EL (cell line): ENCODE measurements at regions not wholly inside any gene's neighbourhood (a gene's known extent, or its start where the extent isn't known, plus 50 kb on each side); places are given as distances from the start of the nearest gene placed in this dataset.

Source experiments
- DNase-seq: peaks from one replicate; pipeline ENCODE4 v3.0.0-alpha.2; 2016

DNA sequence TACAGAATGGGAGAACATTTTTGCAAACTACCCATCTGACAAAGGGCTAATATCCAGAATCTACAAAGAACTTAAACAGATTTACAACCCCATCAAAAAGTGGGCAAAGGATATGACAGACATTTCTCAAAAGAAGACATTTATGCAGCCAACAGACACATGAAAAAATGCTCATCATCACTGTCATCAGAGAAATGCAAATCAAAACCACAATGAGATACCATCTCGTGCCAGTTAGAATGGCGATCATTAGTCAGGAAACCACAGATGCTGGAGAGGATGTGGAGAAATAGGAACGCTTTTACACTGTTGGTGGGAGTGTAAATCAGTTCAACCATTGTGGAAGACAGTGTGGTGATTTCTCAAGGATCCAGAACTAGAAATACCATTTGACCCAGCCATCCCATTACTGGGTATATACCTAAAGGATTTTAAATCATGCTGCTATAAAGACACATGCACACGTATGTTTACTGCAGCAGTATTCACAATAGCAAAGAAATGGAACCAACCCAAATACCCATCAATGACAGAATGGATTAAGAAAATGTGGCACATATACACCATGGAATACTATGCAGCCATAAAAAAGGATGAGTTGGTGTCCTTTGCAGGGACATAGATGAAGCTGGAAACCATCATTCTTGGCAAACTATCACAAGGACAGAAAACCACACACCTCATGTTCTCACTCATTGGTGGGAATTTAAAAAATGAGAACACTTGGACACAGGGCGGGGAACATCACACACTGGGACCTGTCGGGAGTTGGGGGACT is 317.7 kb upstream of the THBS1 start:
- DNase-seq = peak; percentile 82

- no peak for DNase-seq
Observed at GRCh38 chr15:39265261-39265660, 315.6 kb upstream of the THBS1 start.

DNA sequence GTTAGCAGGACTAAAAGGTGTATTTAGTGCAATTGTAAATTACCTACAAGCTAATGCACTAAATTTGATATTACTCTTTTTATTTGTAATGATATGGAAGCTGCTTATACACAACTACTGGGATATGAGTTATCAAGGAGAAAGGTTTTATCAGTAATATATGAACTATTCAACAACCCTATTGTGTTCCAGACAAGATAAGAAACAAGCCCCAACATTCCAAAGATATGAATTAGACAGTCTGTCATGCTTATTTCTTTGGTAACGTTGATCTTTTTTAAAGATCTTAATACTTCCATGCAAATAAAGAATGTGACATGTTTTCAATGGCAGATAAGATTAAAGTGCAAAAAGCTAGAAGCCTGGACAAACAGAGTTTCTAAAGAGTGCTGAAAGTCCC is 314.0 kb upstream of the THBS1 start:
- no peak for DNase-seq

DNA sequence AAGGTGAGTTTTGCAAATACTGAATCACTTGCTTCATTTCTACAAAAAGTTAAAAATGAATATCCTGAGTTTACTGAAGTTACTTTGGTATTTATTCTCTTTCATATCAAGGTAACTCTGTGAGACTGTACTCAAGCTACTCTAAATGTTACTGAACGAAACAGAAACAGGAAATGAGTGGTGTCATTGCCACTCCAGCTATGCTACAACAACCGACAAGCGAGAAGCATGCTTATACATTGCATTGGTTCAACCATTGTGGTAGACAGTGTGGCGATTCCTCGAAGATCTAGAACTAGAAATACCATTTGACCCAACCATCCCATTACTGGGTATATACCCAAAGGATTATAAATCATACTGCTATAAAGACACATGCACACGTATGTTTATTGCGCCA is 313.2 kb upstream of the THBS1 start:
- no peak for DNase-seq

DNA sequence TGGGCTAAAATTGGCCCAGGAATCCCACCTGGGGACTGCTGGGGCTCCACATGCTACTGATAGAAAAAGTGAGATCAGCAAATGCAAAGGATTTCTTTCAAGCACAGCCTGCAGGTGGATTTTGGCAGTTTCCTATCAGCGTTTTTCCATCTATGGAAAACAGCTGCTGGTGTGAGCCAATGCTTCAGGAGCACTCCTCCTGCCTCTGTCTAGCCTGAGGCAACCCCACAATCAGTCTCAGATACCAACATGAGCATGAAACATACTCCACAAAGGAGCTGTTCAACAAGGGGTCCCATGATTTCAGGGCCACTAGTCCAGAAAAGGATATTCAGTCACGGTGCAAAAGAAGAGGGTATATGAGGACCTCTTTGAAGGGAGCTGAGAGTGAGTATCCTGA is 311.5 kb upstream of the THBS1 start:
- DNase-seq = peak; percentile 32

- DNase-seq = no peak
Observed at GRCh38 chr15:39269821-39270220, 311.1 kb upstream of the THBS1 start.

DNA sequence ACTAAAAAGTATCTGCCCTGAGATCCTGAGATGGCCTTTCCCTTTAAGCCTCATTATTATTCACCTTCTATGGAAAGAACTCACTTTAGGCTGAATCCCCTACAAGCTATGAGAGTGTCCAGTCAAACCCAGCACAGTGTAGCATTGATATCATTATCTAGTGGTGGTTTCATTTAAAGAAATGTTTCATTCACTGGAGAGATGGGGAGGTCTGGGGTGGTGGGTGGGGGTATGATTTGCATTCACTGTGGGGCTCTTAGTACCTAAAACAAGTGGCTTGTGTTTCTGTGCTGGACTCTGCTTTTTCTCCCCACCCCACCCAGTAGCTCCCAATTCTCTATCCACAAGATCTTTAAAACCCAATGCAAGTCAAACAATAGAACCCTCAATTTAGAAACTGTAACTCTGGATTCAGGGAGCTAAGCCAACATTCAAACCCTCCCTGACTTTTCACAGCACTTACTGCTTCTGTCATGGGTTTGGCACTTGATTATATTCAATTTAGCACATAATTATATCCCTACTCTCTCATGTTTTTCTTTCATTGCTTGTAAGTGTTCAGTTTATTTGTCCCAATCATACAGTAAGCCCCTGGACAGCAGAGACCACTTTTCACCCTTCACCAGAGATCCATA is 310.5 kb upstream of the THBS1 start:
- no peak for DNase-seq

GRCh38 chr15:39270934-39271333 is 309.9 kb upstream of the THBS1 start:
- peak; percentile 98 for DNase-seq

DNA sequence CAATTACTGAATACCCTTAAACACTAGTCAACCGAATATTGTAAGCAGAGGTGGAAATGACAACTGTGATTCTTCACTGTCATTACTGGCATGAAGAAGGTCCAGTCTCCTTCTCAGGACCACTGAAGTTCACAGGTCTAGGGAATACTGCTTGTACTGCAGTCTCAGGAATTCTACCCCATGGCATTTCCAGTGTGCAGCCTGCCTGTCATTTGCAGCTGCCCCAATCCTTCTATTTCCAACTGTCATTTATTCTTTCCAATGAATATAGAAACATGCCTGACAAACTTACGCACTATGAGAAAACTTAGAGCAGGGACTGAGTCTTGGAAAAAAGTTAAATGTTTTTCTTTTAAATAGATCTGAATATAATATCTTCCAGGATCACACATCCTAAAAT is 308.0 kb upstream of the THBS1 start:
- DNase-seq = no peak

GRCh38 chr15:39273717-39274411 is 307.0 kb upstream of the THBS1 start:
- peak; percentile 45 for DNase-seq

GRCh38 chr15:39275066-39275465 is 305.8 kb upstream of the THBS1 start:
- DNase-seq = no peak

DNA sequence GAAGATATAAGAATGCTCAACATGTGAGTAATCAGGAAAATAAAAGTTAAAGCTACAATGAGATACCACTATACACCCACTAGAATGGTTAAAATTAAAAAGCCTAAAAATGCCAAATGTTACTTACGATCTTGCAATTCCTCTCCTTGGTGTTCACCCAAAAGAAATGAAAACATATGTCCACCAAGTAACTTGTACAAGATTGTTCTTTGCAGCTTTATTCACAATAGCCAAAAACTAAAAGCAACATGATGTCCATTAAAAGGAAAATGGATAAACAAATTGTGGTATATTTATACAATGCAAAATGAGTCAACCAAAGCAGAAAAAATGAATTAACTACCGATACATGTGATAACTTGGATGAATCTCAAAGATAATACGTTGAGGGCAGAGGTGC is 301.6 kb upstream of the THBS1 start:
- peak; percentile 39 for DNase-seq

GRCh38 chr15:39281094-39281493 is 299.8 kb upstream of the THBS1 start:
- DNase-seq = peak; percentile 66

- no peak for DNase-seq
Observed at GRCh38 chr15:39282663-39283208, 298.1 kb upstream of the THBS1 start.

DNA sequence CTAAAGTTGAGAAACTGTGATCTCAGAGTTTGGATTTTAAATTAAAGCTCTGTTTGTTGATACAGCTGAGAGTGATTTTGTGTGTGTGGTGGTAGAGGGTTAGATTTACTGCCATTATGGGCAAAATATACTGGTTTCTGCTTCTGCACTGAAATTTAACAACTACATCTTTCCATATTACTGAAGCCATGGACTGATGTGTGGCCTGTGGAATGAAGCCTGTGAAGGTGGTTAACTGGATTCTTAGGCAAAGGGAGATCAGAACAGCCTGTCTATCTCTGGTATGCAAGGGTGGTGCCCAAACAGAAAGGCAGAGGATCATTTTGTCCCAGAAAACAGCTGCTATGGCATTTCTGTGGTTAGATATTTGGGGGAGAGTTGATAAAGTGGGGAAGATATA is 297.3 kb upstream of the THBS1 start:
- peak; percentile 40 for DNase-seq

DNA sequence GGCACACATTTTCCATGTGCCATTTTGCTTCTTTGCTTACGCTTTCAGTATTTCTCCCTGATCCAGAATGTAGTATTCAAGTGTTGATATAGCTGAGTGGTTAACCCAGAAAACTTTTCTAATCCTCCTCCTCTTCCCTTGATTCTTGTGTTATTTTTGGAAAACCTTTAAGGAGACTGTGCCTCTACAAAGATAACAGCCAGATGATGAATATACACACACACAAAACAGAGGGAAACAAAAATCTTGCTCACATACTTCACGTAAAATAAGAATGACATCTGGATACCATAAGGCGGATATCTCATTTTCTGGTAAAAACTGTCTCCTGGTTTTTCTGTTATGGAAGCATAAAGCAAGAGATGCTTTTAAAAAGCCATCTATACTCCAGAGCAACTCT is 295.8 kb upstream of the THBS1 start:
- DNase-seq = no peak

DNA sequence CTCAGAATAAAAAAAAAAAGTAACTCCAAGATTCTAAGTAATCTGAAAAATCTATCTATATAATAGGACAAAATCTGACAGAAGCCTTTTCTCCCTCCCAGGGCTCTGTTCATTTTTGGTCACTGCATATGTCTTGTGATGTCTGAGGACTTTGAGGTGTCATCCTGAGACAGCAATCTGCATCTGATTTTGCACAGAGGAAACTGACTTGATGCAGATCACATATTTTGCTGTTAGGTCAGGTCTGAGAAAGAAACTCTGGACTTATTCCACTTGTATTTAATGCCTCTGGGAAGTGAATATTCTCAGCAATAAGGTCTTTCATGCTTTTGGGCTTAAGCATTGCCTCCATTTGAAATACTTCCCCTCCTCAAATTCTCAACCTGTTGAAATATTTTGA is 295.2 kb upstream of the THBS1 start:
- no peak for DNase-seq

DNA sequence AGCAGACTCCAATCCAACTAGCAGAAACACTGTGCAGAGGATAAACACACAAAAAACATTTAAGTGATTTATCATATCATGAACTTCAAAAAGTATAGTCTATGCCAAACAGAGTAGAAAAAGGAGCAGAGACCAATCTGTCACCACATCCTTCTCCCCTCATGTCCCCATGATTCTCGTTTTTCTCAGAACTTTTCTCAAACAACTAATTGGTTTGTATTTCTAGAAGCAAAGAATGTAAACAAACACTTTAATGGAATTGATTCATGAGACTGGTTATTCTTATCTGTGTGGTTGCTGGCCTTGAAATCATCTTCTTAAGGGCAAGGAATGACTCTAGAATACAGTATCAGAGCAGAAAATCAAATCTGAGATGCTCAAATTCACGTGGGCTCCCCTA is 294.2 kb upstream of the THBS1 start:
- DNase-seq = peak; percentile 34

DNA sequence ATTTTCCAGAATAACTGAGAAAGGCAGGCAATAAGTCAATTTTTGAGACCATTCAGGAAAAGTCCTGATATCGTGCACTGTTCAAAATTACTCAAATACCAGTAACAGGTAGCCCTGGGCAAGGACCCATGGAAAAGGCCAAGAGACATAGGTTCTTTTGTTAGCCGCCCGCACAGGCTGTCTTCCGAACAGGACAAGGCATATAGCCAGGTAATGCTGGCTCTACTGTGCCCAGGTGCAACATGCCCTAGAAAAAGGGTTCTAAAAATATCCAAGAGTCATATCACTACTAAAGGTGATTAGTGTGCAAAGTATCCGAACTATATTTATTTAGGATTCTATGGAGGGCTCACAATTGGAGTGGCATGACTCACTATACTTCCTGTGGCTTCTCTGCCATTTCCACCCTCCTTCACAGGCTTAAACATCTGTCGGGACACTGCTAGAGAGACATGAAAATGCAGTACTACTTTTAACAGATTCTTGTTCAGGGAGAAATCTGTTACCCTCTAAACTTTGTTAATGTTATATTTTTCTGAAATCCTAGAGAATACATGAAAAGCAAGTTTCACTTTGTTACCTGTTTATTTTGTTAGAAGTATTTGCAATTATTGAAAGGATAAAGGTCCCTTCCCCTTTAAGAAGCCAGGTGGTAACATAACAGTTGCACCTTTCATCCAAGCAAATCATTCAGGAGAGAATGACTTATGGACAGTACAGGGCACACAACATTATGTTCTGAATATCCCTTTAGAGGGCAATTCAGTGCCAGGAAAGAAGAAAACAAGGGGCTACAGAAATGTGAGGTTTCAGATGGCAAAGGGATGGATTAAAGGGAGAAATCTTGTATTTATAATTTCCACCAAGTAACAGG is 293.3 kb upstream of the THBS1 start:
- DNase-seq = peak; percentile 69

DNA sequence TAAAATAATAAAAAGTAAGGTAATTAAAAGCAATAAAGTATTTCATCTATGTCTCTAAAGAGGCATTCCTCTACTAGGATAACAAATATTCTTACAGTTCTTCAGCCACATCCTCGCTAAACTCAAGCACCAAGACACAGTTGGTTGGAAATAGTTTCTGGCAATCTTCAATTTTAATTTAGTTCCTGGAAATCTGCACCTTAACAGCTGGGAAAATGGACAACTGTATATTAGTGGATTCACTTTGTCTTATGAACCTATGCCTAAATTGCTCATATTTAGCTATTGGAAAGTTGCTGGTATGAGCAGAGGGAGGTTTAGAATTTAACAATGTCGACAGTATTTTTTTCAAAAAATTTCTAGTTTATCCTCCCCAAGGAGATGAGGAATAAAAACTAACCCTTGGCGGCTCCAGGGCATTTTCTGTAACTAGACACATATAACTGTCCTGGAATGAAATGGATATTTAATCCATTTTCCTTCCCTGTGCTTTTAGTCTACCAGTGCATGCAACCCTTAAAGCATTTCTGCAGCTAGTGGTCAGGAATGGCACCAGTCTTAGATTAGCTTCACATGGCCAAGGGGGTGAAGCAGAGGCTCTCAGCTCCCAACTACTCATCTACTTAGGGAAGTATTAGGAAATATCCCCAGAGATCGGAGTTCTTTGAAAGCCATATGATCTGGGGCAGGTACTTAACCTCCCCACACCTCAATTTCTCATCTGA is 290.0 kb upstream of the THBS1 start:
- no peak for DNase-seq

DNA sequence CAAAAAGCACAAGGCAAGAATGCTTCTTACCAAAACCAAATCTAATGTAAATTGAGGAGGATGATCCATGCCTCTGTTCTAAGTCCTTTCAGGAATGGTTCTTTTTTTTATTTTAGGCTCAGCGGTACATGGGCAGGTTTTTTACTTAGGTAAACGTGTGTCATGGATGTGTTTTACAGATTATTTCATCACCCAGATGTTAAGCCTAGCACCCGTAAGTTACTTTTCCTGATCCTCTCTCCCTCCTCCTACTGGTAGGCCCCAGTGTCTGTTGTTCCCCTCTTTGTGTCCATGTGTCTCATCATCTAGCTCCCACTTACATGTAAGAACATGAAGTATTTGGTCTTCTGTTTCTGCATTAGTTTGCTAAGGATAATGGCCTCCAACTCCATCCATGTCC is 289.2 kb upstream of the THBS1 start:
- DNase-seq = no peak

DNA sequence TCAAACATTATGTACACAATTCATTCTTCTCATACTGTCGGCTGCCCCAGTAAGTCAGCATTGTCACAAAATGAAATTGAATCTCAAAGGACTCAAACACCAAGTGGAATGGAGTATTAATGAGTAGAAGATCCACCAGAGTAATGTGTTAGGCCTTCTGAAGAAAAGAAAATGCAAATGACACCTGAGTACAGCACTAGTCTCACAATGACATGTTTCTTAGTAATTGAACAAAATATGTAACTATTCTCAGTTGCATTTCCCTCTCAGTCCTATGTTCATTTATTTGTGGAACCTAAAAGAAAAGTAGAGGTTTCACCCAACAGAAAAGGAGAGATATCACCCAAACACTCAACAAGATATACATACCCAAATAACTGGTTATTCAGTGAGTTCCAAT is 283.9 kb upstream of the THBS1 start:
- no peak for DNase-seq
